Adrenal gland (tissue), 9 donors: ENCODE measurements at regions not wholly inside any gene's neighbourhood (a gene's known extent, or its start where the extent isn't known, plus 50 kb on each side); places are given as distances from the start of the nearest gene placed in this dataset.

Experiments
- DNase-seq, 7 donors: peaks; one replicate each; pipeline ENCODE4 v3.0.0-alpha.2; 2019 to 2020
- H3K27ac ChIP-seq, 5 donors: fragments of 200-600 bp; sonication (generic) in 4 of 5; 1 replicate in 3 of 5; 2 replicates in 2 of 5; pipeline versions ENCODE4 v1.5.1 to v1.8.0; 2016 to 2020; ENCODE audit warnings: mild to moderate bottlenecking in 1 of 5
- H3K27me3 ChIP-seq: fragments of 200-600 bp; 2 replicates; pipeline ENCODE4 v1.8.0; 2021
- H3K36me3 ChIP-seq, 2 donors: fragments of 200-600 bp; replicated peaks in 1 of 2; 1 replicate in 1 of 2; 2 replicates in 1 of 2; pipeline versions ENCODE4 v1.5.1 to v1.8.0; 2018 to 2022
- H3K4me1 ChIP-seq, 2 donors: fragments of 200-600 bp; replicated peaks in 1 of 2; 1 replicate in 1 of 2; 2 replicates in 1 of 2; pipeline versions ENCODE4 v1.5.1 to v1.8.0; 2018 to 2021
- H3K4me3 ChIP-seq, 4 donors: fragments of 200-600 bp; sonication (generic) in 3 of 4; one replicate each; pipeline ENCODE4 v1.5.1; 2016 to 2018
- H3K9me3 ChIP-seq, 3 donors: fragments of 200-600 bp; sonication (generic) in 1 of 3; replicated peaks in 1 of 3; 1 replicate in 2 of 3; 2 replicates in 1 of 3; pipeline versions ENCODE4 v1.5.1 to v1.8.0; 2016 to 2021
- CTCF ChIP-seq, 6 experiments: fragments of 450-650 bp in 4 of 6; fragments of 200-600 bp in 2 of 6; sonication (generic) in 1 of 6; IDR thresholded peaks; 1 replicate in 5 of 6; 2 replicates in 1 of 6; pipeline versions ENCODE4 v1.5.1 to v1.8.0; 2016 to 2021; ENCODE audit warnings: antibody characterized with exemption in 6 of 6, mild to moderate bottlenecking in 2 of 6, moderate library complexity in 1 of 6
- POLR2A ChIP-seq, 2 donors: fragments of 450-650 bp; IDR thresholded peaks; one replicate each; pipeline ENCODE4 v1.6.1; 2017; ENCODE audit warnings: antibody characterized with exemption in 2 of 2, mild to moderate bottlenecking in 2 of 2, moderate library complexity in 1 of 2
- WGBS, 4 donors: extraction: QIAGEN DNeasy Blood & Tissue Kit in 2 of 4; methylation state at CpG; one replicate each; pipeline versions ENCODE4 v1.1.5 to v1.1.7; 2013 to 2017; 5-methylcytosine and 5-hydroxymethylcytosine counted together
- intact Hi-C, 2 donors: fragments of 100-400 bp; cut with DNase I; formaldehyde crosslinking; loops; one replicate each; pipeline versions ENCODE4 v1.14.1 to v1.15.0; 2022 to 2023
- donor health status: healthy with polysubstance abuse.
- donor health status: Bipolar disorder and iron deficiency.
- donor health status: DM: yes; HTN: yes; CAD: no.
- donor health status: DM: no; HTN: no; CAD: no.
- donor health status: DM: no; HTN: no; CAD: no.

DNA sequence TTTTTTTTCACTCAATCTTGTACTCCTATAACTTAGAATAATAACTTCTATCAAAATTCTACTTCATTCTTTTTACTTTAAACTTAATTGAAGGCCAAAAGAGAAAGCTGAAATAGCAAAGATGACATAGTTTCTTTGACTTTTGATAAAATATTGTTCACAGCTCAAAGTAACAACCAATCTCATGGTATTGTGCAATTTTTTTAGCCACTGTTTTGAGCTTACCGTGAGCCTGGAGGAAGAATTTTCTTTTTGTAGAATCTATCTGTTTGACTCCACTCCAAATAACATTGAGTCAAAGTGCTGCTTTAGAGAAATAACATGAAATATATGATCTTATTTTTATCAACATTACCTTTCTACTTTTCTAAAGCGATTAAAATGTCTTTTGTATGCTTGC, 903.9 kb upstream of the FOXG1 start:
- no peak overlapping the region for H3K4me3 ChIP-seq
- H3K9me3 ChIP-seq: no peaks in the 10 kb centered on the region
- H3K27ac ChIP-seq: no peak overlapping the region
- no peaks in the 10 kb centered on the region for H3K36me3 ChIP-seq
- 56 to 66% (median 58%) methylated on average over 2 of the region's 2 CpGs for WGBS, 4 donors
- no peaks in the 10 kb centered on the region for H3K27me3 ChIP-seq
- intact Hi-C loops: no loop called here
- TF ChIP-seq POLR2A (IDR thresholded peaks at IDR 0.05) (no peak), CTCF (IDR thresholded peaks at IDR 0.05) (no peak)
- no peaks in the 10 kb centered on the region for H3K4me1 ChIP-seq
- no peak for DNase-seq

DNA sequence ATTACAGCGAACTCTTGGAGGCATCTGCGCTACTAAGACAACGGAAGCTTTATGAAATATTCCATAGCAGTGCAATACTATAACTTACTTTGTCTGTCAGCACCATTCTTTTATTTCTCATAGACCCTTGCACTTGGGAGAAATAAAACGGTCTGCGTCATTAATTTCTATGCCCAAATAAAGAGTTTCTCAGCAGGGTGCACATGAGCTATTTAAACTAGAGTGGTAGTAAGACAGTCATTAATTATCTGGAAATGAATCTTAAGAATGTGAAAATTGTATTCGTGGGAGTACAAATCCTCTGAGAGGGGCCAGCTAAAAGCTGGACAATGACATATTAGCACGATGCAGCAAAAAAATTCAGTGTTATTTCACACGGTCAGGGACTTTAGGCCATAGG, 903.4 kb upstream of the FOXG1 start:
- no peak for DNase-seq
- H3K9me3 ChIP-seq: no peaks in the 10 kb centered on the region
- WGBS, 4 donors: 61 to 66% (median 63%) methylated on average over 8 of the region's 8 CpGs
- no peaks in the 10 kb centered on the region for H3K36me3 ChIP-seq
- no peak overlapping the region for H3K27ac ChIP-seq
- TF ChIP-seq CTCF (IDR thresholded peaks at IDR 0.05) (no peak), POLR2A (IDR thresholded peaks at IDR 0.05) (no peak)
- H3K27me3 ChIP-seq: no peaks in the 10 kb centered on the region
- no peak overlapping the region for H3K4me3 ChIP-seq
- intact Hi-C loops: no loop called here
- no peaks in the 10 kb centered on the region for H3K4me1 ChIP-seq

DNA sequence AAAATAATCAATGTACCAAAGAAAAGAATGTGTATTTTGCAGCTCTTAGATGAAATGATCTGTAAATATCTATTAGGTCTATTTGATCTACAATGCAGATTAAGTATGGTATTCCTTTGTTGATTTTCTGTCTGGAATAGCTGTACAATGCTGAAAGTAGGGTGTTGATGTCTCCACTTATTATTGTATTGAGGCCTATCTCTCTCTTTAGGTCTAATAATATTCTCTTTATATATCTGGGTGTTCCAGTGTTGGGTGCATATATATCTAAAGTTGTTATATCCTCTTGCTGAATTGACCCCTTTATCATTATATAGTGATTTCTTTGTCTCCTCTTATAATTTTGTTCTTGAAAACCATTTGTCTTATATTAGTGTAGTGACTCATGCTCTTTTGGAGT, 885.5 kb upstream of the FOXG1 start:
- Histone ChIP-seq H3K4me1 (no peaks in the 10 kb centered on the region), H3K36me3 (no peaks in the 10 kb centered on the region), H3K9me3 (no peaks in the 10 kb centered on the region), H3K27me3 (no peaks in the 10 kb centered on the region), H3K27ac (no peak overlapping the region), H3K4me3 (no peak overlapping the region)
- intact Hi-C loops: no loop called here
- no peak for DNase-seq
- TF ChIP-seq POLR2A (IDR thresholded peaks at IDR 0.05) (no peak), CTCF (IDR thresholded peaks at IDR 0.05) (no peak)

GRCh38 chr14:27881646-27882045, 884.9 kb upstream of the FOXG1 start:
- no peak for DNase-seq
- no peaks in the 10 kb centered on the region for H3K9me3 ChIP-seq
- WGBS, 4 donors: 51 to 63% (median 58%) methylated on average over 4 of the region's 4 CpGs
- no peak overlapping the region for H3K4me3 ChIP-seq
- H3K36me3 ChIP-seq: no peaks in the 10 kb centered on the region
- intact Hi-C loops: no loop called here
- no peak overlapping the region for H3K27ac ChIP-seq
- TF ChIP-seq CTCF (IDR thresholded peaks at IDR 0.05) (no peak), POLR2A (IDR thresholded peaks at IDR 0.05) (no peak)
- no peaks in the 10 kb centered on the region for H3K27me3 ChIP-seq
- no peaks in the 10 kb centered on the region for H3K4me1 ChIP-seq
